SK-N-SH (cell line): ENCODE measurements at regions not wholly inside any gene's neighbourhood (a gene's known extent, or its start where the extent isn't known, plus 50 kb on each side); places are given as distances from the start of the nearest gene placed in this dataset.

Experiments used
- CTCF ChIA-PET: fragments of 300-600, 350-600 bp; formaldehyde crosslinking; extraction: SDS; loops from one replicate; lab custom pipeline; 2021; lab: Yijun Ruan, JAX
- POLR2A ChIA-PET: fragments of 350-600 bp; sonication (Branson Sonifier 250); formaldehyde crosslinking; extraction: SDS; loops from one replicate; lab custom pipeline; 2020; ENCODE audit warnings: antibody characterized with exemption, inconsistent platforms; lab: Yijun Ruan, JAX
- DNase-seq: peaks from one replicate; pipeline ENCODE4 v3.0.0; 2012
- H2AFZ ChIP-seq: fragments of 200-600 bp; sonication (generic); 2 replicates; pipeline ENCODE4 v1.8.1; 2016; ENCODE audit warnings: antibody characterized with exemption, mild to moderate bottlenecking, low read depth
- H3F3A ChIP-seq: fragments of 200-600 bp; sonication (generic); replicated peaks from 2 replicates; pipeline ENCODE3; 2016; ENCODE audit warnings: antibody characterized with exemption, mild to moderate bottlenecking; ENCODE audit not compliant: insufficient read depth
- H3K27ac ChIP-seq, 2 experiments: fragments of 200-500 bp in 1 of 2; fragments of 200-600 bp in 1 of 2; sonication (Bioruptor generic) in 1 of 2; sonication (generic), shearing (Covaris generic) in 1 of 2; 2 replicates each; pipeline versions ENCODE4 v1.5.1 to v1.6.1; 2014 to 2016; ENCODE audit warnings: low read depth in 2 of 2, inconsistent platforms in 1 of 2, low read length in 1 of 2, mild to moderate bottlenecking in 1 of 2, mixed read lengths in 1 of 2
- H3K27me3 ChIP-seq: fragments of 200-600 bp; sonication (generic), shearing (Covaris generic); 2 replicates; pipeline ENCODE4 v1.6.1; 2016; ENCODE audit warnings: mixed run types; ENCODE audit not compliant: insufficient read depth
- H3K36me3 ChIP-seq, 2 experiments: fragments of 200-500 bp in 1 of 2; fragments of 200-600 bp in 1 of 2; sonication (Bioruptor generic) in 1 of 2; sonication (generic) in 1 of 2; replicated peaks in 1 of 2; 2 replicates each; pipeline versions ENCODE3 to v1.5.1; 2014 to 2016; ENCODE audit warnings: low read length in 1 of 2, mild to moderate bottlenecking in 1 of 2; ENCODE audit not compliant: insufficient read depth in 2 of 2, control insufficient read depth in 1 of 2
- H3K4me1 ChIP-seq, 2 experiments: fragments of 200-500 bp in 1 of 2; fragments of 200-600 bp in 1 of 2; sonication (Bioruptor generic) in 1 of 2; sonication (generic), shearing (Covaris generic) in 1 of 2; 2 replicates each; pipeline versions ENCODE4 v1.5.1 to v1.6.1; 2014 to 2016; ENCODE audit warnings: low read depth in 1 of 2, low read length in 1 of 2, mixed run types in 1 of 2; ENCODE audit not compliant: insufficient read depth in 2 of 2, control insufficient read depth in 1 of 2
- H3K4me2 ChIP-seq: fragments of 200-600 bp; sonication (generic), shearing (Covaris generic); 2 replicates; pipeline ENCODE4 v1.6.1; 2017; ENCODE audit warnings: mixed run types
- H3K4me3 ChIP-seq, 2 experiments: fragments of 200-500 bp in 1 of 2; fragments of 200-600 bp in 1 of 2; sonication (Bioruptor generic) in 1 of 2; sonication (generic), shearing (Covaris generic) in 1 of 2; 2 replicates each; pipeline versions ENCODE4 v1.5.1 to v1.8.1; 2014 to 2016; ENCODE audit warnings: low read depth in 2 of 2, inconsistent platforms in 1 of 2, low read length in 1 of 2, mild to moderate bottlenecking in 1 of 2, mixed read lengths in 1 of 2, moderate library complexity in 1 of 2
- H3K79me2 ChIP-seq: fragments of 200-600 bp; sonication (generic); 2 replicates; pipeline ENCODE4 v1.8.1; 2017; ENCODE audit warnings: mild to moderate bottlenecking; ENCODE audit not compliant: insufficient read depth
- H3K9ac ChIP-seq: fragments of 200-600 bp; sonication (generic); 2 replicates; pipeline ENCODE4 v1.6.1; 2017; ENCODE audit warnings: mixed run types
- H3K9me2 ChIP-seq: fragments of 200-600 bp; sonication (generic); 2 replicates; pipeline ENCODE4 v1.6.1; 2017; ENCODE audit warnings: mixed run types
- H3K9me3 ChIP-seq: fragments of 200-600 bp; sonication (generic); 2 replicates; pipeline ENCODE4 v1.6.1; 2017; ENCODE audit warnings: mixed run types, mild to moderate bottlenecking, moderate library complexity
- H4K20me1 ChIP-seq: fragments of 200-600 bp; sonication (generic); 2 replicates; pipeline ENCODE4 v1.6.1; 2017; ENCODE audit warnings: mild to moderate bottlenecking, mixed run types; ENCODE audit not compliant: insufficient read depth
- EP300 ChIP-seq, 2 experiments: IDR thresholded peaks; 2 replicates each; pipeline versions ENCODE4 v1.4.0 to v1.6.1; 2012; ENCODE audit warnings: borderline replicate concordance in 1 of 2, low read depth in 1 of 2, low read length in 1 of 2
- EZH2phosphoT487 ChIP-seq: fragments of 200-600 bp; sonication (generic); IDR thresholded peaks from 2 replicates; pipeline ENCODE4 v1.6.1; 2017; ENCODE audit warnings: low read depth, mixed run types, mild to moderate bottlenecking, antibody characterized with exemption, moderate library complexity, borderline replicate concordance
- FOSL2 ChIP-seq: IDR thresholded peaks from 2 replicates; pipeline ENCODE4 v1.4.0; 2012; ENCODE audit warnings: low read depth, mild to moderate bottlenecking, moderate library complexity, borderline replicate concordance
- FOXJ3 ChIP-seq: sonication (generic); formaldehyde crosslinking; IDR thresholded peaks from 2 replicates; pipeline ENCODE4 v1.5.1; 2020; ENCODE audit warnings: mild to moderate bottlenecking, missing genetic modification reagents
- FOXM1 ChIP-seq: IDR thresholded peaks from 2 replicates; pipeline ENCODE4 v1.4.0; 2012; ENCODE audit warnings: low read depth, mild to moderate bottlenecking
- GABPA ChIP-seq: IDR thresholded peaks from 2 replicates; pipeline ENCODE4 v1.4.0; 2012; ENCODE audit warnings: low read depth, mild to moderate bottlenecking
- GATA2 ChIP-seq: sonication (generic); formaldehyde crosslinking; IDR thresholded peaks from 2 replicates; pipeline ENCODE4 v1.5.0; 2020; ENCODE audit warnings: mild to moderate bottlenecking, missing genetic modification reagents
- IRF3 ChIP-seq: fragments of 150-350 bp; IDR thresholded peaks from 2 replicates; pipeline ENCODE4 v1.6.1; 2016; ENCODE audit warnings: mild to moderate bottlenecking, low read depth, low read length
- JUND ChIP-seq: IDR thresholded peaks from 2 replicates; pipeline ENCODE4 v1.4.0; 2012
- MEF2A ChIP-seq: IDR thresholded peaks from 2 replicates; pipeline ENCODE4 v1.4.0; 2012; ENCODE audit warnings: low read depth, borderline replicate concordance
- MXI1 ChIP-seq: IDR thresholded peaks from 2 replicates; pipeline ENCODE4 v1.6.1; 2012; ENCODE audit warnings: mild to moderate bottlenecking, low read depth, low read length, improper control_type of control experiment
- NFIC ChIP-seq: IDR thresholded peaks from 2 replicates; pipeline ENCODE4 v1.4.0; 2012; ENCODE audit warnings: borderline replicate concordance
- NRF1 ChIP-seq: IDR thresholded peaks from 2 replicates; pipeline ENCODE4 v1.6.1; 2012; ENCODE audit warnings: low read depth, mild to moderate bottlenecking, low read length
- PBX3 ChIP-seq: IDR thresholded peaks from 2 replicates; pipeline ENCODE4; 2012
- POLR2AphosphoS5 ChIP-seq: IDR thresholded peaks from 2 replicates; pipeline ENCODE4 v1.6.1; 2012; ENCODE audit warnings: low read depth, low read length
- RCOR1 ChIP-seq: fragments of 150-350 bp; IDR thresholded peaks from 2 replicates; pipeline ENCODE4 v1.6.1; 2017; ENCODE audit warnings: antibody characterized with exemption, low read length
- REST ChIP-seq: IDR thresholded peaks from 2 replicates; pipeline ENCODE4 v1.6.1; 2012; ENCODE audit warnings: mild to moderate bottlenecking, low read depth, low read length, moderate library complexity
- RFX5 ChIP-seq: IDR thresholded peaks from 2 replicates; pipeline ENCODE4 v1.6.1; 2012; ENCODE audit warnings: mild to moderate bottlenecking, improper control_type of control experiment, low read length
- SIN3A ChIP-seq: IDR thresholded peaks from 2 replicates; pipeline ENCODE4 v1.6.1; 2012; ENCODE audit warnings: low read depth, mild to moderate bottlenecking, low read length, moderate library complexity, borderline replicate concordance
- SMC3 ChIP-seq: IDR thresholded peaks from 2 replicates; pipeline ENCODE4 v1.6.1; 2012; ENCODE audit warnings: low read depth, low read length, improper control_type of control experiment
- TAF1 ChIP-seq: IDR thresholded peaks from 2 replicates; pipeline ENCODE4 v1.6.1; 2012; ENCODE audit warnings: low read depth, mild to moderate bottlenecking, low read length, moderate library complexity, borderline replicate concordance
- TCF12 ChIP-seq: IDR thresholded peaks from 2 replicates; pipeline ENCODE4 v1.4.0; 2012
- USF1 ChIP-seq: IDR thresholded peaks from 2 replicates; pipeline ENCODE4 v1.4.0; 2012; ENCODE audit warnings: low read depth, borderline replicate concordance
- USF2 ChIP-seq: fragments of 150-350 bp; IDR thresholded peaks from 2 replicates; pipeline ENCODE4 v1.6.1; 2017; ENCODE audit warnings: antibody characterized with exemption, low read length, low read depth, borderline replicate concordance
- WGBS: methylation state at CpG from one replicate; pipeline ENCODE4 v1.1.6; 2017; ENCODE audit warnings: low lambda C conversion rate; 5-methylcytosine and 5-hydroxymethylcytosine counted together

GRCh38 chr9:109903515-109904138 lies 123.6 kb downstream of the PALM2AKAP2 start:
- ChIA-PET CTCF (interaction anchor here (0.5 to 9.3 kb wide), 61 partner anchors 9 to 720 kb away, joined by 3 to 179 read pairs (median 4); no protein-coding TSS in a partner anchor), POLR2A (no interaction called here)
- Histone ChIP-seq H3K36me3 (no peaks in the 10 kb centered on the region), H4K20me1 (peaks cover 5% of the 10 kb centered on the region; the same call in 1 of the 2 replicates), H3K4me2 (no peak overlapping the region), H3K27ac (0 out of 4 replicates have a peak overlapping the region, but pooled peaks of 1 of the 2 experiments have one; percentile 55), H3K9ac (peak overlapping the region; percentile 8; the same call in 1 of the 2 replicates), H3K4me3 (no peak overlapping the region; a peak in 1 of 4 replicates), H3K9me3 (no peaks in the 10 kb centered on the region), H3K27me3 (no peaks in the 10 kb centered on the region), H3K9me2 (no peaks in the 10 kb centered on the region), H3K4me1 (peaks cover 3 to 18% of the 10 kb centered on the region in 2 experiments), H3F3A (no peaks in the 10 kb centered on the region), H3K79me2 (peaks cover 34% of the 10 kb centered on the region), H2AFZ (no peak overlapping the region)
- DNase-seq: peak; percentile 62
- 2% methylated on average over 2 of the region's 2 CpGs for WGBS
- TF ChIP-seq USF2: no peak
- TF ChIP-seq MEF2A: no peak
- no peak for TF ChIP-seq RFX5
- no peak for TF ChIP-seq TAF1
- TF ChIP-seq NFIC: no peak
- TF ChIP-seq PBX3: no peak
- no peak for TF ChIP-seq SIN3A
- TF ChIP-seq GATA2 (CRISPR knock-in tag): no peak
- no peak for TF ChIP-seq FOXJ3
- TF ChIP-seq RCOR1: no peak
- no peak for TF ChIP-seq EP300 (IDR thresholded peaks at IDR 0.05; ENCODE audit: borderline replicate concordance in 1 of 2, low read depth in 1 of 2, low read length in 1 of 2)
- no peak for TF ChIP-seq POLR2AphosphoS5
- TF ChIP-seq FOSL2: no peak
- peak; percentile 23; the same call in 1 of the 2 replicates for TF ChIP-seq TCF12
- TF ChIP-seq REST: no peak
- no peak for TF ChIP-seq JUND
- TF ChIP-seq NRF1: no peak
- no peak for TF ChIP-seq FOXM1
- peak; percentile 32; the same call in 1 of the 2 replicates for TF ChIP-seq MXI1
- no peak for TF ChIP-seq GABPA
- TF ChIP-seq IRF3: no peak
- no peak for TF ChIP-seq USF1
- TF ChIP-seq SMC3: peak; percentile 93
- TF ChIP-seq EZH2phosphoT487: no peak
